ENCODE measurements at regions not wholly inside any gene's neighbourhood (a gene's known extent, or its start where the extent isn't known, plus 50 kb on each side); places are given as distances from the start of the nearest gene placed in this dataset.
"Not testable (repeated sequence)": the region's sequence is repeated elsewhere in the genome, so short reads cannot be mapped to it uniquely, and the experiment has no call there.

- POLR2A ChIA-PET: not testable (repeated sequence)
Measured at GRCh38 chr4:164141755-164142375, 612.1 kb upstream of the SMIM31 start.

GRCh38 chr4:164154416-164154815 is 599.5 kb upstream of the SMIM31 start:
- Histone ChIP-seq H3K27me3 (replicated peaks in 2 of 5; ENCODE audit: control insufficient read depth in 4 of 5, insufficient read depth in 5 of 5, low read length in 4 of 5) (no peaks in the 10 kb centered on the region), H3K27ac (ENCODE audit: insufficient read depth in 1 of 2, low read depth in 1 of 2, low read length in 2 of 2, poor library complexity in 1 of 2, severe bottlenecking in 2 of 2) (no peak overlapping the region), H3K4me1 (ENCODE audit: control extremely low read depth in 1 of 4, control insufficient read depth in 4 of 4, insufficient read depth in 4 of 4, low read length in 3 of 4) (no peaks in the 10 kb centered on the region), H3K9me3 (ENCODE audit: control extremely low read depth in 1 of 5, control insufficient read depth in 4 of 5, insufficient read depth in 2 of 5, low read depth in 1 of 5, low read length in 4 of 5) (no peaks in the 10 kb centered on the region), H3K4me3 (ENCODE audit: control insufficient read depth in 1 of 7, extremely low read depth in 1 of 7, insufficient read depth in 4 of 7, low read depth in 2 of 7, low read length in 6 of 7) (no peak overlapping the region), H3K36me3 (ENCODE audit: control insufficient read depth in 4 of 4, insufficient read depth in 4 of 4, low read length in 3 of 4) (no peaks in the 10 kb centered on the region)
- CTCF ChIA-PET: no interaction called here
- POLR2A ChIA-PET: no interaction called here
- WGBS (ENCODE audit: insufficient coverage): 71% methylated on average over 4 of the region's 4 CpGs
- DNase-seq: no peak

More at GRCh38 chr4:164141755-164142375, 612.1 kb upstream of the SMIM31 start:
- H3K27ac ChIP-seq (ENCODE audit: insufficient read depth in 1 of 2, low read depth in 1 of 2, low read length in 2 of 2, poor library complexity in 1 of 2, severe bottlenecking in 2 of 2); H3K27me3 ChIP-seq (replicated peaks in 2 of 5; ENCODE audit: control insufficient read depth in 4 of 5, insufficient read depth in 5 of 5, low read length in 4 of 5); H3K4me3 ChIP-seq (ENCODE audit: control insufficient read depth in 1 of 7, extremely low read depth in 1 of 7, insufficient read depth in 4 of 7, low read depth in 2 of 7, low read length in 6 of 7); H3K9me3 ChIP-seq (ENCODE audit: control extremely low read depth in 1 of 5, control insufficient read depth in 4 of 5, insufficient read depth in 2 of 5, low read depth in 1 of 5, low read length in 4 of 5); H3K36me3 ChIP-seq (ENCODE audit: control insufficient read depth in 4 of 4, insufficient read depth in 4 of 4, low read length in 3 of 4); H3K4me1 ChIP-seq (ENCODE audit: control extremely low read depth in 1 of 4, control insufficient read depth in 4 of 4, insufficient read depth in 4 of 4, low read length in 3 of 4); CTCF ChIA-PET; DNase-seq: not testable (repeated sequence)
- WGBS (ENCODE audit: insufficient coverage): 94% methylated on average over 13 of the region's 20 CpGs

- Histone ChIP-seq H3K27me3 (replicated peaks in 2 of 5; ENCODE audit: control insufficient read depth in 4 of 5, insufficient read depth in 5 of 5, low read length in 4 of 5) (no peaks in the 10 kb centered on the region), H3K4me1 (ENCODE audit: control extremely low read depth in 1 of 4, control insufficient read depth in 4 of 4, insufficient read depth in 4 of 4, low read length in 3 of 4) (no peaks in the 10 kb centered on the region), H3K9me3 (ENCODE audit: control extremely low read depth in 1 of 5, control insufficient read depth in 4 of 5, insufficient read depth in 2 of 5, low read depth in 1 of 5, low read length in 4 of 5) (no peaks in the 10 kb centered on the region), H3K27ac (ENCODE audit: insufficient read depth in 1 of 2, low read depth in 1 of 2, low read length in 2 of 2, poor library complexity in 1 of 2, severe bottlenecking in 2 of 2) (no peak overlapping the region), H3K4me3 (ENCODE audit: control insufficient read depth in 1 of 7, extremely low read depth in 1 of 7, insufficient read depth in 4 of 7, low read depth in 2 of 7, low read length in 6 of 7) (no peak overlapping the region), H3K36me3 (ENCODE audit: control insufficient read depth in 4 of 4, insufficient read depth in 4 of 4, low read length in 3 of 4) (no peaks in the 10 kb centered on the region)
- CTCF ChIA-PET: no interaction called here
- POLR2A ChIA-PET: no interaction called here
- DNase-seq: no peak
Measured at GRCh38 chr4:164169591-164169990, 584.3 kb upstream of the SMIM31 start.

GRCh38 chr4:164177153-164177552 is 576.8 kb upstream of the SMIM31 start:
- Histone ChIP-seq H3K4me1 (ENCODE audit: control extremely low read depth in 1 of 4, control insufficient read depth in 4 of 4, insufficient read depth in 4 of 4, low read length in 3 of 4) (no peaks in the 10 kb centered on the region), H3K27me3 (replicated peaks in 2 of 5; ENCODE audit: control insufficient read depth in 4 of 5, insufficient read depth in 5 of 5, low read length in 4 of 5) (no peaks in the 10 kb centered on the region), H3K27ac (ENCODE audit: insufficient read depth in 1 of 2, low read depth in 1 of 2, low read length in 2 of 2, poor library complexity in 1 of 2, severe bottlenecking in 2 of 2) (no peak overlapping the region), H3K4me3 (ENCODE audit: control insufficient read depth in 1 of 7, extremely low read depth in 1 of 7, insufficient read depth in 4 of 7, low read depth in 2 of 7, low read length in 6 of 7) (no peak overlapping the region), H3K36me3 (ENCODE audit: control insufficient read depth in 4 of 4, insufficient read depth in 4 of 4, low read length in 3 of 4) (no peaks in the 10 kb centered on the region), H3K9me3 (ENCODE audit: control extremely low read depth in 1 of 5, control insufficient read depth in 4 of 5, insufficient read depth in 2 of 5, low read depth in 1 of 5, low read length in 4 of 5) (no peaks in the 10 kb centered on the region)
- no peak for DNase-seq
- WGBS (ENCODE audit: insufficient coverage): no CpG with 5 or more reads among the region's 3 CpGs
- ChIA-PET CTCF (no interaction called here), POLR2A (no interaction called here)

- H3K9me3 ChIP-seq (ENCODE audit: control extremely low read depth in 1 of 5, control insufficient read depth in 4 of 5, insufficient read depth in 2 of 5, low read depth in 1 of 5, low read length in 4 of 5): no peaks in the 10 kb centered on the region
- POLR2A ChIA-PET: interaction anchor here (0.6 kb wide), 1 partner anchor 85 kb away, joined by 3 read pairs; no protein-coding TSS in a partner anchor
- WGBS (ENCODE audit: insufficient coverage): 0% methylated on average over 1 of the region's 1 CpG
Measured at GRCh38 chr4:164177753-164178152, 576.2 kb upstream of the SMIM31 start.

GRCh38 chr4:164188236-164188635 is 565.7 kb upstream of the SMIM31 start:
- H3K27ac ChIP-seq (ENCODE audit: insufficient read depth in 1 of 2, low read depth in 1 of 2, low read length in 2 of 2, poor library complexity in 1 of 2, severe bottlenecking in 2 of 2): no peak overlapping the region
- no peaks in the 10 kb centered on the region for H3K36me3 ChIP-seq (ENCODE audit: control insufficient read depth in 4 of 4, insufficient read depth in 4 of 4, low read length in 3 of 4)
- DNase-seq: no peak
- no peaks in the 10 kb centered on the region for H3K9me3 ChIP-seq (ENCODE audit: control extremely low read depth in 1 of 5, control insufficient read depth in 4 of 5, insufficient read depth in 2 of 5, low read depth in 1 of 5, low read length in 4 of 5)
- WGBS (ENCODE audit: insufficient coverage): 96% methylated on average over 33 of the region's 35 CpGs
- no peak overlapping the region for H3K4me3 ChIP-seq (ENCODE audit: control insufficient read depth in 1 of 7, extremely low read depth in 1 of 7, insufficient read depth in 4 of 7, low read depth in 2 of 7, low read length in 6 of 7)
- ChIA-PET CTCF (no interaction called here), POLR2A (no interaction called here)
- H3K27me3 ChIP-seq (replicated peaks in 2 of 5; ENCODE audit: control insufficient read depth in 4 of 5, insufficient read depth in 5 of 5, low read length in 4 of 5): no peaks in the 10 kb centered on the region
- no peaks in the 10 kb centered on the region for H3K4me1 ChIP-seq (ENCODE audit: control extremely low read depth in 1 of 4, control insufficient read depth in 4 of 4, insufficient read depth in 4 of 4, low read length in 3 of 4)

More at GRCh38 chr4:164177753-164178152, 576.2 kb upstream of the SMIM31 start:
- Histone ChIP-seq H3K4me1 (ENCODE audit: control extremely low read depth in 1 of 4, control insufficient read depth in 4 of 4, insufficient read depth in 4 of 4, low read length in 3 of 4) (no peaks in the 10 kb centered on the region), H3K4me3 (ENCODE audit: control insufficient read depth in 1 of 7, extremely low read depth in 1 of 7, insufficient read depth in 4 of 7, low read depth in 2 of 7, low read length in 6 of 7) (no peak overlapping the region), H3K27me3 (replicated peaks in 2 of 5; ENCODE audit: control insufficient read depth in 4 of 5, insufficient read depth in 5 of 5, low read length in 4 of 5) (no peaks in the 10 kb centered on the region), H3K36me3 (ENCODE audit: control insufficient read depth in 4 of 4, insufficient read depth in 4 of 4, low read length in 3 of 4) (no peaks in the 10 kb centered on the region), H3K27ac (ENCODE audit: insufficient read depth in 1 of 2, low read depth in 1 of 2, low read length in 2 of 2, poor library complexity in 1 of 2, severe bottlenecking in 2 of 2) (no peak overlapping the region)
- no peak for DNase-seq
- CTCF ChIA-PET: no interaction called here

- Histone ChIP-seq H3K36me3 (ENCODE audit: control insufficient read depth in 4 of 4, insufficient read depth in 4 of 4, low read length in 3 of 4) (no peaks in the 10 kb centered on the region), H3K27me3 (replicated peaks in 2 of 5; ENCODE audit: control insufficient read depth in 4 of 5, insufficient read depth in 5 of 5, low read length in 4 of 5) (no peaks in the 10 kb centered on the region), H3K4me1 (ENCODE audit: control extremely low read depth in 1 of 4, control insufficient read depth in 4 of 4, insufficient read depth in 4 of 4, low read length in 3 of 4) (no peaks in the 10 kb centered on the region), H3K4me3 (ENCODE audit: control insufficient read depth in 1 of 7, extremely low read depth in 1 of 7, insufficient read depth in 4 of 7, low read depth in 2 of 7, low read length in 6 of 7) (no peak overlapping the region), H3K27ac (ENCODE audit: insufficient read depth in 1 of 2, low read depth in 1 of 2, low read length in 2 of 2, poor library complexity in 1 of 2, severe bottlenecking in 2 of 2) (no peak overlapping the region), H3K9me3 (ENCODE audit: control extremely low read depth in 1 of 5, control insufficient read depth in 4 of 5, insufficient read depth in 2 of 5, low read depth in 1 of 5, low read length in 4 of 5) (no peaks in the 10 kb centered on the region)
- DNase-seq: no peak
- WGBS (ENCODE audit: insufficient coverage): 100% methylated on average over 2 of the region's 5 CpGs
- POLR2A ChIA-PET: no interaction called here
- CTCF ChIA-PET: no interaction called here
Measured at GRCh38 chr4:164192844-164193243, 561.1 kb upstream of the SMIM31 start.

Measured in common myeloid progenitor, CD34-positive (primary cell).